ENCODE measurements at regions not wholly inside any gene's neighbourhood (a gene's known extent, or its start where the extent isn't known, plus 50 kb on each side); places are given as distances from the start of the nearest gene placed in this dataset.
"Not testable (repeated sequence)": the region's sequence is repeated elsewhere in the genome, so short reads cannot be mapped to it uniquely, and the experiment has no call there.

GRCh38 chr17:33910200-33910857, 344.8 kb upstream of the CCL2 start:
- Histone ChIP-seq H3K27me3 (ENCODE audit: insufficient read depth, insufficient read length) (no peaks in the 10 kb centered on the region), H3K36me3 (ENCODE audit: insufficient read depth, insufficient read length, low read length) (no peaks in the 10 kb centered on the region)

GRCh38 chr17:33914125-33914524, 341.0 kb upstream of the CCL2 start:
- no peak for TF ChIP-seq SUZ12 (IDR thresholded peaks at IDR 0.05; ENCODE audit: extremely low read depth, insufficient read depth, insufficient read length)
- TF ChIP-seq YY1 (IDR thresholded peaks at IDR 0.05; ENCODE audit: insufficient read depth, insufficient read length): no peak
- no peak for TF ChIP-seq ZNF274 (IDR thresholded peaks at IDR 0.05; ENCODE audit: low read depth, low read length)
- H3K4me3 ChIP-seq (ENCODE audit: insufficient read length, low read depth): no peak overlapping the region
- no peak overlapping the region for H3K9ac ChIP-seq (ENCODE audit: insufficient read length, low read depth)
- no peak for DNase-seq (ENCODE audit: low read depth, low spot score)
- no peaks in the 10 kb centered on the region for H3K27me3 ChIP-seq (ENCODE audit: insufficient read depth, insufficient read length)
- no peaks in the 10 kb centered on the region for H3K9me3 ChIP-seq (ENCODE audit: insufficient read depth, low read length)
- H3K36me3 ChIP-seq (ENCODE audit: insufficient read depth, insufficient read length, low read length): no peaks in the 10 kb centered on the region
- H3K4me1 ChIP-seq (ENCODE audit: insufficient read depth, insufficient read length): no peaks in the 10 kb centered on the region

More at GRCh38 chr17:33910200-33910857, 344.8 kb upstream of the CCL2 start:
- Histone ChIP-seq H3K4me3 (ENCODE audit: insufficient read length, low read depth) (no peak overlapping the region), H3K4me1 (ENCODE audit: insufficient read depth, insufficient read length) (no peaks in the 10 kb centered on the region), H3K9ac (ENCODE audit: insufficient read length, low read depth) (no peak overlapping the region), H3K9me3 (ENCODE audit: insufficient read depth, low read length) (no peaks in the 10 kb centered on the region)
- TF ChIP-seq ZNF274 (IDR thresholded peaks at IDR 0.05; ENCODE audit: low read depth, low read length) (no peak), SUZ12 (IDR thresholded peaks at IDR 0.05; ENCODE audit: extremely low read depth, insufficient read depth, insufficient read length) (no peak), YY1 (IDR thresholded peaks at IDR 0.05; ENCODE audit: insufficient read depth, insufficient read length) (no peak)
- DNase-seq (ENCODE audit: low read depth, low spot score): no peak

GRCh38 chr17:33922971-33923370, 332.1 kb upstream of the CCL2 start:
- H3K4me1 ChIP-seq (ENCODE audit: insufficient read depth, insufficient read length): no peaks in the 10 kb centered on the region
- no peak for TF ChIP-seq YY1 (IDR thresholded peaks at IDR 0.05; ENCODE audit: insufficient read depth, insufficient read length)
- no peaks in the 10 kb centered on the region for H3K9me3 ChIP-seq (ENCODE audit: insufficient read depth, low read length)
- no peak for DNase-seq (ENCODE audit: low read depth, low spot score)
- H3K36me3 ChIP-seq (ENCODE audit: insufficient read depth, insufficient read length, low read length): no peaks in the 10 kb centered on the region
- H3K27me3 ChIP-seq (ENCODE audit: insufficient read depth, insufficient read length): no peaks in the 10 kb centered on the region
- no peak overlapping the region for H3K4me3 ChIP-seq (ENCODE audit: insufficient read length, low read depth)
- H3K9ac ChIP-seq (ENCODE audit: insufficient read length, low read depth): no peak overlapping the region

GRCh38 chr17:33924104-33924503, 331.0 kb upstream of the CCL2 start:
- Histone ChIP-seq H3K9ac (ENCODE audit: insufficient read length, low read depth) (no peak overlapping the region), H3K4me3 (ENCODE audit: insufficient read length, low read depth) (no peak overlapping the region), H3K9me3 (ENCODE audit: insufficient read depth, low read length) (no peaks in the 10 kb centered on the region), H3K4me1 (ENCODE audit: insufficient read depth, insufficient read length) (peaks cover 5% of the 10 kb centered on the region), H3K36me3 (ENCODE audit: insufficient read depth, insufficient read length, low read length) (no peaks in the 10 kb centered on the region), H3K27me3 (ENCODE audit: insufficient read depth, insufficient read length) (no peaks in the 10 kb centered on the region)
- TF ChIP-seq ZNF274 (IDR thresholded peaks at IDR 0.05; ENCODE audit: low read depth, low read length) (no peak), SUZ12 (IDR thresholded peaks at IDR 0.05; ENCODE audit: extremely low read depth, insufficient read depth, insufficient read length) (no peak), YY1 (IDR thresholded peaks at IDR 0.05; ENCODE audit: insufficient read depth, insufficient read length) (no peak)
- DNase-seq (ENCODE audit: low read depth, low spot score): no peak

DNA sequence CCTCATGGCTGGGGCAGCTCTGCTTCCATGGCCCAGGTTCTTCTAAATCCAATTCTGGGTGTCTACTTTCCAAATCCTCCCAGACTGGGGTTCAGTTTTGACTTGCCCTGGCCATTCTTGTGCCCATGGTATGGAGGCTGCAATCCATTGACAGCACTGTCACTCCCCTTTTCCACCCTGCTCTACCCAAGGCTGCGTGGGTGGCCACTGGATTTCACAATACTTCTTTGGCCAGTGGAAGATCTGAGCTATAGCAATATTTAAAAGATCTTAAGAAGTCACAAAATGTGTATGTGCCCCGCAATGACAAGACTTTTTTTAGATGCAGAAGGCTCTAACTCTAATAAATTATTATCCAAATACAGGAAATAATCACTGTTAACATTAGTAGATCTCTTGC, 329.4 kb upstream of the CCL2 start:
- no peak for DNase-seq (ENCODE audit: low read depth, low spot score)
- Histone ChIP-seq H3K36me3 (ENCODE audit: insufficient read depth, insufficient read length, low read length) (no peaks in the 10 kb centered on the region), H3K9ac (ENCODE audit: insufficient read length, low read depth) (no peak overlapping the region), H3K4me1 (ENCODE audit: insufficient read depth, insufficient read length) (peaks cover 7% of the 10 kb centered on the region), H3K9me3 (ENCODE audit: insufficient read depth, low read length) (no peaks in the 10 kb centered on the region), H3K27me3 (ENCODE audit: insufficient read depth, insufficient read length) (no peaks in the 10 kb centered on the region), H3K4me3 (ENCODE audit: insufficient read length, low read depth) (no peak overlapping the region)
- no peak for TF ChIP-seq YY1 (IDR thresholded peaks at IDR 0.05; ENCODE audit: insufficient read depth, insufficient read length)
- TF ChIP-seq SUZ12 (IDR thresholded peaks at IDR 0.05; ENCODE audit: extremely low read depth, insufficient read depth, insufficient read length): no peak
- TF ChIP-seq ZNF274 (IDR thresholded peaks at IDR 0.05; ENCODE audit: low read depth, low read length): no peak

DNA sequence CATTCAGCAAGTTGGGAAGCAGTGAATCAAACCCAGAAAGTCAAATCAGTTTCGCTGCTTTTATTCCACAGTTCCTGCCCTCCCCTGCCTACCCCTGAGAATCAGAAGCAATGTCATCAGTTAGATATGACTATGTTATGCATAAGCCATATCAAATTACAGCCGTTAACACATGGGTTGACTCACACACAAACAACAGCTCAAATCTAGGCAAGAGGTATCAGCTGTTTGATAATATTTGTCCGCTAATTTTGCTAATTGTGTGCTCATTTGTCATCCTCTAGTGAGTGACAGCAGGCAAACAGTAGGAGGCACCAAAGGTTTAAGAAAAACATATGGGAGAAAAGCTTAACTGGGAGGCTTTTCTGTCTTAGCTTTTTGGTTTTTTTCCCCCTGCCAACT, 327.4 kb upstream of the CCL2 start:
- DNase-seq (ENCODE audit: low read depth, low spot score): no peak
- H3K9ac ChIP-seq (ENCODE audit: insufficient read length, low read depth): no peak overlapping the region
- H3K9me3 ChIP-seq (ENCODE audit: insufficient read depth, low read length): no peaks in the 10 kb centered on the region
- H3K36me3 ChIP-seq (ENCODE audit: insufficient read depth, insufficient read length, low read length): no peaks in the 10 kb centered on the region
- peaks cover 9% of the 10 kb centered on the region for H3K4me1 ChIP-seq (ENCODE audit: insufficient read depth, insufficient read length)
- TF ChIP-seq SUZ12 (IDR thresholded peaks at IDR 0.05; ENCODE audit: extremely low read depth, insufficient read depth, insufficient read length) (no peak), YY1 (IDR thresholded peaks at IDR 0.05; ENCODE audit: insufficient read depth, insufficient read length) (no peak), ZNF274 (IDR thresholded peaks at IDR 0.05; ENCODE audit: low read depth, low read length) (no peak)
- H3K4me3 ChIP-seq (ENCODE audit: insufficient read length, low read depth): no peak overlapping the region
- no peaks in the 10 kb centered on the region for H3K27me3 ChIP-seq (ENCODE audit: insufficient read depth, insufficient read length)

DNA sequence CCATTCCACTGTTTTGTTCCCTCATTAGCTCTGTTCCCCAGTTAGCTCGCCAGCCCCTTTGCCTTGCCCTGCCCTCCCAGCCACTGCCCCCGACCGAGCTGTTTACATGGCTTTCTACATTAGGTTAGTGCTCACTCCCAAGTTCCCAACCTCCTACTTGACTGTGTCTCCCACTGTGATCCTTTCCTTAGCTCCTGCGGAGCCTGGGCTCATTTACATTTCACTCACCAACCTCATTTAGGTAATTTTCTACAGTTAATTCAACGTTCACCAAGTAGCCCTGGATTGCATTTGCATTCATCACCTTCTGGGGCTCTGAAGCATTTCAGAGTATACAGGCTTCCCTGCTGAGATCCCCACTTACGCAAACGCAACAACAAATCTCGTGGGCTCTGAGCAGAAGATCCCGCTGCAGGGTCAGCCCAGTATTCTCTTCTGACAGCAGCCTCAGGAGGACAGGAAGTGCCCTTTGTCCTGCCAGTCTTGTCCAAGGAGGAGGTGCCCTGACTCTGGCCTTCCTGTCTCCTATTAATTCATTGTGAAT, 325.8 kb upstream of the CCL2 start:
- no peak overlapping the region for H3K9ac ChIP-seq (ENCODE audit: insufficient read length, low read depth)
- no peak overlapping the region for H3K4me3 ChIP-seq (ENCODE audit: insufficient read length, low read depth)
- H3K4me1 ChIP-seq (ENCODE audit: insufficient read depth, insufficient read length): peaks cover 11% of the 10 kb centered on the region

DNA sequence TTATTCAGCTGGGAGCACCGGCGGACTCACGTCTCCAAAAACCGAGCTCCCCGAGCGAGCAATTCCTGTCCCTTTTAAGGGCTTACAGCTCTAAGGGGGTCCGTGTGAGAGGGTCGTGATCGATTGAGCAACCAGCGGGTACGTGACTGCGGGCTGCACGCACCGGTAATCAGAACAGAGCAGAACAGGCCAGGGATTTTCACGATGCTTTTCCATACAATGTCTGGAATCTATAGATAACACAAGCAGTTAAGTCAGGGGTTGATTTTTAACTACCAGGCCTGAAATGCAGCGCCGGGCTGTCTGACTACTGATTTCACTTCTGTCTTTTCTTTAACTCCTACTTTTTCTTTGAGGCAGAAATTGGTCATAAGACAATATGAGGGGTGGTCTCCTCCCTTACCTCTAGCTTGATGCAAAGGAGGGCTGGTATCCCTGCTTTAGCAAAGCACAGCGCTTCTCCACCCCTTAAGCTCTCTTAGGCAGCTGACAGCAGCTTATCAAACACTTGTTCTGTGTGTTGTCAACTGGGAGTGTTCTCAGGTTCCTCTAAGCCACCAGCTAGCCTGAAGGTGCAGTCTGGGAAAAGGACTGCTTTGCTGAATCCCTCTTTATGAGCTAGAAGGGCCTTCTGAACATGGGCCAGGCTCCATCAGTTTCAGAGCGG, 323.8 kb upstream of the CCL2 start:
- not testable (repeated sequence) for H3K27me3 ChIP-seq (ENCODE audit: insufficient read depth, insufficient read length); H3K9me3 ChIP-seq (ENCODE audit: insufficient read depth, low read length); H3K4me3 ChIP-seq (ENCODE audit: insufficient read length, low read depth); DNase-seq (ENCODE audit: low read depth, low spot score); H3K36me3 ChIP-seq (ENCODE audit: insufficient read depth, insufficient read length, low read length); H3K9ac ChIP-seq (ENCODE audit: insufficient read length, low read depth)
- peaks cover 11% of the 10 kb centered on the region for H3K4me1 ChIP-seq (ENCODE audit: insufficient read depth, insufficient read length)

More for the DNA sequence above, 325.8 kb upstream of the CCL2 start:
- no peaks in the 10 kb centered on the region for H3K36me3 ChIP-seq (ENCODE audit: insufficient read depth, insufficient read length, low read length)
- H3K9me3 ChIP-seq (ENCODE audit: insufficient read depth, low read length): no peaks in the 10 kb centered on the region
- DNase-seq (ENCODE audit: low read depth, low spot score): peak; percentile 61
- TF ChIP-seq YY1 (IDR thresholded peaks at IDR 0.05; ENCODE audit: insufficient read depth, insufficient read length): no peak
- no peak for TF ChIP-seq ZNF274 (IDR thresholded peaks at IDR 0.05; ENCODE audit: low read depth, low read length)
- no peak for TF ChIP-seq SUZ12 (IDR thresholded peaks at IDR 0.05; ENCODE audit: extremely low read depth, insufficient read depth, insufficient read length)
- H3K27me3 ChIP-seq (ENCODE audit: insufficient read depth, insufficient read length): no peaks in the 10 kb centered on the region
